ENCODE measurements at regions not wholly inside any gene's neighbourhood (a gene's known extent, or its start where the extent isn't known, plus 50 kb on each side); places are given as distances from the start of the nearest gene placed in this dataset.

GRCh38 chr2:78035804-78036203, 513.6 kb upstream of the LRRTM4 start:
- H4K20me1 ChIP-seq (ENCODE audit: insufficient read depth, low read length) = no peaks in the 10 kb centered on the region
- no peak overlapping the region for H3K4me2 ChIP-seq (ENCODE audit: insufficient read depth, low read length)
- no peak overlapping the region for H3K4me3 ChIP-seq (ENCODE audit: low read depth in 1 of 2, low read length in 2 of 2)
- no peak overlapping the region for H3K9ac ChIP-seq (ENCODE audit: low read depth, low read length)
- H3K4me1 ChIP-seq (ENCODE audit: insufficient read depth, low read length) = no peaks in the 10 kb centered on the region
- H3K36me3 ChIP-seq (ENCODE audit: insufficient read depth, low read length) = no peaks in the 10 kb centered on the region
- no peaks in the 10 kb centered on the region for H3K9me3 ChIP-seq (ENCODE audit: insufficient read depth, low read length, severe bottlenecking)
- no peak overlapping the region for H2AFZ ChIP-seq (ENCODE audit: low read depth, low read length)
- no peaks in the 10 kb centered on the region for H3K79me2 ChIP-seq (ENCODE audit: insufficient read depth, low read length)
- TF ChIP-seq CTCF (IDR thresholded peaks at IDR 0.05; ENCODE audit: borderline replicate concordance, extremely low read depth, low read length, poor library complexity, severe bottlenecking) = no peak
- TF ChIP-seq EZH2 (IDR thresholded peaks at IDR 0.05; ENCODE audit: borderline replicate concordance, low read depth, low read length, severe bottlenecking) = no peak
- no peak overlapping the region for H3K27ac ChIP-seq (ENCODE audit: low read length)
- no peaks in the 10 kb centered on the region for H3K27me3 ChIP-seq (ENCODE audit: insufficient read depth, low read length, poor library complexity)
- DNase-seq = no peak
- ATAC-seq (ENCODE audit: insufficient read depth, low read depth) = no peak

- H3K9ac ChIP-seq (ENCODE audit: low read depth, low read length) = no peak overlapping the region
- peaks cover 7% of the 10 kb centered on the region for H3K9me3 ChIP-seq (ENCODE audit: insufficient read depth, low read length, severe bottlenecking)
- no peak overlapping the region for H3K27ac ChIP-seq (ENCODE audit: low read length)
- no peaks in the 10 kb centered on the region for H3K36me3 ChIP-seq (ENCODE audit: insufficient read depth, low read length)
- H2AFZ ChIP-seq (ENCODE audit: low read depth, low read length) = no peak overlapping the region
- no peaks in the 10 kb centered on the region for H3K4me1 ChIP-seq (ENCODE audit: insufficient read depth, low read length)
- H3K79me2 ChIP-seq (ENCODE audit: insufficient read depth, low read length) = no peaks in the 10 kb centered on the region
- no peak overlapping the region for H3K4me3 ChIP-seq (ENCODE audit: low read depth in 1 of 2, low read length in 2 of 2)
- ATAC-seq (ENCODE audit: insufficient read depth, low read depth) (no peak), DNase-seq (no peak)
- no peaks in the 10 kb centered on the region for H4K20me1 ChIP-seq (ENCODE audit: insufficient read depth, low read length)
- H3K27me3 ChIP-seq (ENCODE audit: insufficient read depth, low read length, poor library complexity) = no peaks in the 10 kb centered on the region
- no peak overlapping the region for H3K4me2 ChIP-seq (ENCODE audit: insufficient read depth, low read length)
- no peak for TF ChIP-seq CTCF (IDR thresholded peaks at IDR 0.05; ENCODE audit: borderline replicate concordance, extremely low read depth, low read length, poor library complexity, severe bottlenecking)
- no peak for TF ChIP-seq EZH2 (IDR thresholded peaks at IDR 0.05; ENCODE audit: borderline replicate concordance, low read depth, low read length, severe bottlenecking)
Observed at GRCh38 chr2:78051480-78051879, 529.3 kb upstream of the LRRTM4 start.

- DNase-seq = no peak
- no peak overlapping the region for H2AFZ ChIP-seq (ENCODE audit: low read depth, low read length)
- no peak overlapping the region for H3K9ac ChIP-seq (ENCODE audit: low read depth, low read length)
- no peak for TF ChIP-seq CTCF (IDR thresholded peaks at IDR 0.05; ENCODE audit: borderline replicate concordance, extremely low read depth, low read length, poor library complexity, severe bottlenecking)
- H3K4me2 ChIP-seq (ENCODE audit: insufficient read depth, low read length) = no peak overlapping the region
- no peak for ATAC-seq (ENCODE audit: insufficient read depth, low read depth)
- H4K20me1 ChIP-seq (ENCODE audit: insufficient read depth, low read length) = no peaks in the 10 kb centered on the region
- H3K9me3 ChIP-seq (ENCODE audit: insufficient read depth, low read length, severe bottlenecking) = peaks cover 4% of the 10 kb centered on the region
- no peak overlapping the region for H3K4me3 ChIP-seq (ENCODE audit: low read depth in 1 of 2, low read length in 2 of 2)
- H3K79me2 ChIP-seq (ENCODE audit: insufficient read depth, low read length) = no peaks in the 10 kb centered on the region
- no peaks in the 10 kb centered on the region for H3K27me3 ChIP-seq (ENCODE audit: insufficient read depth, low read length, poor library complexity)
- no peak overlapping the region for H3K27ac ChIP-seq (ENCODE audit: low read length)
- H3K4me1 ChIP-seq (ENCODE audit: insufficient read depth, low read length) = no peaks in the 10 kb centered on the region
- no peaks in the 10 kb centered on the region for H3K36me3 ChIP-seq (ENCODE audit: insufficient read depth, low read length)
Observed at GRCh38 chr2:78056976-78057375, 534.8 kb upstream of the LRRTM4 start.

- H3K4me2 ChIP-seq (ENCODE audit: insufficient read depth, low read length) = no peak overlapping the region
- no peak overlapping the region for H3K9ac ChIP-seq (ENCODE audit: low read depth, low read length)
- no peak overlapping the region for H2AFZ ChIP-seq (ENCODE audit: low read depth, low read length)
- H4K20me1 ChIP-seq (ENCODE audit: insufficient read depth, low read length) = no peaks in the 10 kb centered on the region
- no peaks in the 10 kb centered on the region for H3K36me3 ChIP-seq (ENCODE audit: insufficient read depth, low read length)
- H3K4me1 ChIP-seq (ENCODE audit: insufficient read depth, low read length) = no peaks in the 10 kb centered on the region
- DNase-seq = no peak
- no peak overlapping the region for H3K4me3 ChIP-seq (ENCODE audit: low read depth in 1 of 2, low read length in 2 of 2)
- H3K27ac ChIP-seq (ENCODE audit: low read length) = no peak overlapping the region
- no peak for ATAC-seq (ENCODE audit: insufficient read depth, low read depth)
- H3K79me2 ChIP-seq (ENCODE audit: insufficient read depth, low read length) = no peaks in the 10 kb centered on the region
- no peaks in the 10 kb centered on the region for H3K27me3 ChIP-seq (ENCODE audit: insufficient read depth, low read length, poor library complexity)
- H3K9me3 ChIP-seq (ENCODE audit: insufficient read depth, low read length, severe bottlenecking) = no peaks in the 10 kb centered on the region
- TF ChIP-seq CTCF (IDR thresholded peaks at IDR 0.05; ENCODE audit: borderline replicate concordance, extremely low read depth, low read length, poor library complexity, severe bottlenecking) (no peak), EZH2 (IDR thresholded peaks at IDR 0.05; ENCODE audit: borderline replicate concordance, low read depth, low read length, severe bottlenecking) (no peak)
Observed at GRCh38 chr2:78061301-78061700, 539.1 kb upstream of the LRRTM4 start.

Measured in DND-41 (cell line).